NCI-H187 (cell line): ENCODE measurements at regions not wholly inside any gene's neighbourhood (a gene's known extent, or its start where the extent isn't known, plus 50 kb on each side); places are given as distances from the start of the nearest gene placed in this dataset.

ENCODE experiments used
- DNase-seq, 2 experiments: peaks; one replicate each; lab custom pipeline; 2025; lab: John Stamatoyannopoulos, UW

GRCh38 chr7:21029006-21029405 is 242.3 kb upstream of the SP8 start:
- no peak for DNase-seq

- no peak for DNase-seq
Measured at GRCh38 chr7:21030237-21030871, 243.7 kb upstream of the SP8 start.

GRCh38 chr7:21041252-21041651 is 254.6 kb upstream of the SP8 start:
- no peak for DNase-seq

GRCh38 chr7:21041666-21042065 is 255.0 kb upstream of the SP8 start:
- no peak for DNase-seq

- no peak for DNase-seq
Measured at GRCh38 chr7:21044384-21044783, 257.7 kb upstream of the SP8 start.

GRCh38 chr7:21044913-21045568 is 258.4 kb upstream of the SP8 start:
- DNase-seq, result no peak

GRCh38 chr7:21051865-21052264 is 265.2 kb upstream of the SP8 start:
- no peak for DNase-seq

- DNase-seq, result no peak
Measured at GRCh38 chr7:21054427-21055112, 267.9 kb upstream of the SP8 start.

GRCh38 chr7:21059069-21059468 is 272.4 kb upstream of the SP8 start:
- DNase-seq, result no peak

- no peak for DNase-seq
Measured at GRCh38 chr7:21063106-21063505, 276.4 kb upstream of the SP8 start.

- DNase-seq, result no peak
Measured at GRCh38 chr7:21064698-21065648, 278.3 kb upstream of the SP8 start.

GRCh38 chr7:21066221-21066620 is 279.5 kb upstream of the SP8 start:
- DNase-seq, result no peak

- DNase-seq, result no peak
Measured at GRCh38 chr7:21067216-21067615, 280.5 kb upstream of the SP8 start.

- DNase-seq, result no peak
Measured at GRCh38 chr7:21070571-21071090, 283.9 kb upstream of the SP8 start.

- DNase-seq, result no peak
Measured at GRCh38 chr7:21071561-21072501, 285.1 kb upstream of the SP8 start.

GRCh38 chr7:21076054-21076453 is 289.4 kb upstream of the SP8 start:
- DNase-seq, result peak; percentile 60 to 64

GRCh38 chr7:21076574-21076973 is 289.9 kb upstream of the SP8 start:
- DNase-seq, result no peak

GRCh38 chr7:21077602-21078001 is 290.9 kb upstream of the SP8 start:
- DNase-seq, result no peak

GRCh38 chr7:21084286-21084685 is 297.6 kb upstream of the SP8 start:
- no peak for DNase-seq

- DNase-seq, result no peak
Measured at GRCh38 chr7:21086688-21087087, 300.0 kb upstream of the SP8 start.

- no peak for DNase-seq
Measured at GRCh38 chr7:21089653-21090052, 303.0 kb upstream of the SP8 start.
